Lung (tissue), 11 donors: ENCODE measurements at regions not wholly inside any gene's neighbourhood (a gene's known extent, or its start where the extent isn't known, plus 50 kb on each side); places are given as distances from the start of the nearest gene placed in this dataset.

Source experiments
- ATAC-seq: fragments of 200-7000 bp; cut with Tn5 transposase; one replicate; pipeline ENCODE4 v1.9.1; 2020; ENCODE audit warnings: moderate number of reproducible peaks; ENCODE audit not compliant: insufficient read depth, low FRiP score
- DNase-seq, 3 donors: peaks; one replicate each; pipeline ENCODE4 v3.0.0-alpha.2; 2013 to 2017
- H3K27ac ChIP-seq, 2 donors: one replicate each; pipeline ENCODE4 v1.5.1; 2013; ENCODE audit warnings: mild to moderate bottlenecking in 2 of 2, moderate library complexity in 2 of 2, control low read depth in 1 of 2, inconsistent platforms in 1 of 2, low read depth in 1 of 2, low read length in 1 of 2
- H3K27me3 ChIP-seq, 3 donors: one replicate each; pipeline ENCODE4 v1.5.1; 2013; ENCODE audit warnings: low read length in 2 of 3; ENCODE audit not compliant: control insufficient read depth in 3 of 3, insufficient read depth in 3 of 3
- H3K36me3 ChIP-seq, 4 donors: one replicate each; pipeline ENCODE4 v1.5.1; 2013; ENCODE audit warnings: low read length in 4 of 4, mild to moderate bottlenecking in 1 of 4, moderate library complexity in 1 of 4; ENCODE audit not compliant: control insufficient read depth in 4 of 4, insufficient read depth in 4 of 4
- H3K4me1 ChIP-seq, 5 donors: one replicate each; pipeline ENCODE4 v1.5.1; 2013; ENCODE audit warnings: low read length in 5 of 5, mild to moderate bottlenecking in 2 of 5, moderate library complexity in 1 of 5; ENCODE audit not compliant: control insufficient read depth in 5 of 5, insufficient read depth in 5 of 5
- H3K4me3 ChIP-seq: one replicate; pipeline ENCODE4 v1.5.1; 2013; ENCODE audit warnings: mild to moderate bottlenecking, control low read depth, moderate library complexity
- H3K9ac ChIP-seq, 2 donors: one replicate each; pipeline ENCODE4 v1.5.1; 2013; ENCODE audit warnings: low read length in 2 of 2, control low read depth in 1 of 2; ENCODE audit not compliant: insufficient read depth in 1 of 2
- H3K9me3 ChIP-seq, 4 donors: one replicate each; pipeline ENCODE4 v1.5.1; 2013; ENCODE audit warnings: low read length in 3 of 4, mild to moderate bottlenecking in 1 of 4, moderate library complexity in 1 of 4; ENCODE audit not compliant: control insufficient read depth in 4 of 4, insufficient read depth in 3 of 4
- WGBS, 2 donors: extraction: QIAGEN DNeasy Blood & Tissue Kit; methylation state at CpG; one replicate each; pipeline ENCODE4 v1.1.7; 2013; 5-methylcytosine and 5-hydroxymethylcytosine counted together
- TF ChIP-seq, protein P1 (sequence below): IDR thresholded peaks from 2 replicates; pipeline ENCODE4 v1.5.1; 2012; ENCODE audit warnings: mild to moderate bottlenecking; ENCODE audit errors: control extremely low read depth, extremely low read depth
- donor health status: control.
- donor health status: control.
- donor health status: Bipolar disorder and iron deficiency.
- donor health status: healthy.
- donor health status: DM: yes; HTN: yes; CAD: no.

DNA sequence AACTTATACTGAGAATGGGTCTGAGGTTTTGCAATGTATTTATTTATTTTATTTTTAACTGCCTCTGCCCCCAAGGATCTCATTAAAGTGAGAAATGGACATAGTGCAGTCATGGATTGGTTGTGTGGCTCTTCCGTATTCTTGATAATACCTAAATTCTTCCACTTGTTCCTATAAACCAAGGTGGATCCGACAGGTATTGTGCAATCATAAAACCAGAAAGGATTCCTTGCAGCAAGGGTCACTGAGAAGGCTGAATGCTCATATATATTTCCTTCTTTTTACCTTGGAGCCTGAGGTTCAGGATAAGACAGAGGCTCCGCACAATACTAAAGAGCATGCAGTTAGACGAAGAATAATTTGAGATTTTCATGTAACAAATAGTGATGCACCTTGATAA is 826.0 kb upstream of the SOX11 start:
- Histone ChIP-seq H3K9me3 (no peaks in the 10 kb centered on the region), H3K9ac (no peak overlapping the region), H3K27ac (no peak overlapping the region), H3K27me3 (no peaks in the 10 kb centered on the region), H3K4me3 (no peak overlapping the region), H3K36me3 (no peaks in the 10 kb centered on the region), H3K4me1 (peaks cover 0 to 7% (median 0%) of the 10 kb centered on the region in 5 donors)
- ATAC-seq: no peak
- no peak for DNase-seq
- 92 to 93% methylated on average over 4 of the region's 4 CpGs for WGBS, 2 donors
- TF ChIP-seq, protein P1, sequence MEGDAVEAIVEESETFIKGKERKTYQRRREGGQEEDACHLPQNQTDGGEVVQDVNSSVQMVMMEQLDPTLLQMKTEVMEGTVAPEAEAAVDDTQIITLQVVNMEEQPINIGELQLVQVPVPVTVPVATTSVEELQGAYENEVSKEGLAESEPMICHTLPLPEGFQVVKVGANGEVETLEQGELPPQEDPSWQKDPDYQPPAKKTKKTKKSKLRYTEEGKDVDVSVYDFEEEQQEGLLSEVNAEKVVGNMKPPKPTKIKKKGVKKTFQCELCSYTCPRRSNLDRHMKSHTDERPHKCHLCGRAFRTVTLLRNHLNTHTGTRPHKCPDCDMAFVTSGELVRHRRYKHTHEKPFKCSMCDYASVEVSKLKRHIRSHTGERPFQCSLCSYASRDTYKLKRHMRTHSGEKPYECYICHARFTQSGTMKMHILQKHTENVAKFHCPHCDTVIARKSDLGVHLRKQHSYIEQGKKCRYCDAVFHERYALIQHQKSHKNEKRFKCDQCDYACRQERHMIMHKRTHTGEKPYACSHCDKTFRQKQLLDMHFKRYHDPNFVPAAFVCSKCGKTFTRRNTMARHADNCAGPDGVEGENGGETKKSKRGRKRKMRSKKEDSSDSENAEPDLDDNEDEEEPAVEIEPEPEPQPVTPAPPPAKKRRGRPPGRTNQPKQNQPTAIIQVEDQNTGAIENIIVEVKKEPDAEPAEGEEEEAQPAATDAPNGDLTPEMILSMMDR: no peak

DNA sequence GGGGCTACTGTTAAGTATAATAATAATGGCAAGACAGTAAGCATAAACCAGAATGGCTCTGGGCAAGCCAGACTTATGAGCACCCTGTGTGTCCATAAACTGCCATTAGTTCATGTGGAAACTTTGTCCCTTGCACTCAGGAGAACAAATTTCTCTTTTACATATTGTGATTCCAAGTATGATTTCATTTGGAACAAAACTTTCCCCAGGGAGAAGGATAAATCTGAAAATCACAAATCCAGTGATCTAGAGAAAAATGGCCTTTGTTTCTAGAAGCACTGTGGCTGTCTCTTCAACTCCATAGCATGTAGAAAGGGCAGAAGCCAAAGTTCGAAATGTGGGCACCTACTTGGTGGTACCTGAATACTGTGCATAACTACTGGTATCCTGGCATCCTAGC is 823.7 kb upstream of the SOX11 start:
- H3K36me3 ChIP-seq: no peaks in the 10 kb centered on the region
- H3K9me3 ChIP-seq: no peaks in the 10 kb centered on the region
- TF ChIP-seq, protein P1: no peak
- 81 to 89% methylated on average over 1 of the region's 1 CpG for WGBS, 2 donors
- no peak overlapping the region for H3K27ac ChIP-seq
- H3K9ac ChIP-seq: no peak overlapping the region
- no peak for ATAC-seq
- H3K4me3 ChIP-seq: no peak overlapping the region
- H3K4me1 ChIP-seq: no peaks in the 10 kb centered on the region
- no peaks in the 10 kb centered on the region for H3K27me3 ChIP-seq
- no peak for DNase-seq

DNA sequence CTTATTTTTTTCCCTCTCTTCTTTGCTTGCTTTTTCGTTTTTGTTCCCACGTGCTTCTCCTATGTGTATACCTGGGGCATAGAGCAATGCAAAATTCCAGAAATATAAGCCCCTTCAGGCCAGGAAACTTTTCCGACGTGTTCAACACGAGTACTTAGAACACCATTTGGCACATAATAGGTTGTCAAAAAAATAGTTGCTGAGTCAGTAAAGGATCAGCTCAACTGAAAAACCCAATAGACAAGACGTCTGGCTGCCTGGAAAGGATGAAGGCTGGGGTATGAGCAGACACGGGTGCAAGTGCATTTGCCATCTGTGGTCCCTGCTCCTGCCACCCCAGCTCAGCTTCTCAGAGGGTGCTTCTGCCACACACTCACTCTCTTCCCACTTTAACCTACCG is 823.0 kb upstream of the SOX11 start:
- ATAC-seq (no peak), DNase-seq (no peak)
- TF ChIP-seq, protein P1: no peak
- H3K36me3 ChIP-seq: no peaks in the 10 kb centered on the region
- no peaks in the 10 kb centered on the region for H3K9me3 ChIP-seq
- peaks cover 0 to 4% (median 0%) of the 10 kb centered on the region in 5 donors for H3K4me1 ChIP-seq
- no peak overlapping the region for H3K27ac ChIP-seq
- H3K27me3 ChIP-seq: no peaks in the 10 kb centered on the region
- WGBS, 2 donors: 84 to 87% methylated on average over 8 of the region's 8 CpGs
- H3K9ac ChIP-seq: no peak overlapping the region
- H3K4me3 ChIP-seq: no peak overlapping the region

DNA sequence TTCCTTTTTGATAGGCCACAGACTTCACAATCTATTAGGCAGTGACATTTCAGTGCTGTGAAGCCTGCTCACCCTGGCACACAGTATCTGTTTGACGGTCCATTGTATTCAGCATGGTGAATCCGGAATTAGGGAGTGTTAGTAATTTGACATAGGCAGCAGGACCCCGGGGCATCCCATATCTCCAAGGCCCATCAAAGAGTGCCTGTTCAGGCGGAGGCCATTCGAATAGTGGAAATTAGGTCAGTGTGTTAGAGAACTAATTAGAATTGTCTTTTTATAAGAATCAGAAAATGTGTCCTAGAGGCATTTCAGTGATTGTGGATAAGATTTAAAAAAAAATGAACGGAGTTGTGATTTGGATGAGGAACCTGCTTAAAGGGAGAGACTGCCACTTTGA is 818.8 kb upstream of the SOX11 start:
- Histone ChIP-seq H3K4me3 (no peak overlapping the region), H3K27ac (no peak overlapping the region), H3K9me3 (no peaks in the 10 kb centered on the region), H3K36me3 (no peaks in the 10 kb centered on the region), H3K4me1 (peaks cover 0 to 13% (median 0%) of the 10 kb centered on the region in 5 donors), H3K27me3 (no peaks in the 10 kb centered on the region), H3K9ac (no peak overlapping the region)
- WGBS, 2 donors: 90 to 92% methylated on average over 6 of the region's 6 CpGs
- TF ChIP-seq, protein P1: no peak
- DNase-seq: no peak
- no peak for ATAC-seq
